Progenitor cell of endocrine pancreas (in vitro differentiated cells): ENCODE measurements at regions not wholly inside any gene's neighbourhood (a gene's known extent, or its start where the extent isn't known, plus 50 kb on each side); places are given as distances from the start of the nearest gene placed in this dataset.

Experiments
- DNase-seq: peaks from one replicate; pipeline ENCODE4 v3.0.0; 2021; ENCODE audit warnings: low spot score; ENCODE audit not compliant: unreplicated experiment
- H3K27ac Mint-ChIP-seq: 2 replicates; pipeline ENCODE4 v1.8.0; 2021; ENCODE audit warnings: mild to moderate bottlenecking, moderate library complexity, mixed read lengths
- H3K27me3 Mint-ChIP-seq: 2 replicates; pipeline ENCODE4 v1.8.0; 2021; ENCODE audit warnings: mixed read lengths
- H3K36me3 Mint-ChIP-seq: 2 replicates; pipeline ENCODE4 v1.8.0; 2022; ENCODE audit warnings: mixed read lengths; ENCODE audit not compliant: insufficient read depth
- H3K4me1 Mint-ChIP-seq: 2 replicates; pipeline ENCODE4 v1.8.0; 2021; ENCODE audit warnings: low read depth, mixed read lengths
- H3K4me3 Mint-ChIP-seq: 2 replicates; pipeline ENCODE4 v1.8.0; 2021; ENCODE audit warnings: low read depth, mild to moderate bottlenecking, moderate library complexity, mixed read lengths
- H3K9me3 Mint-ChIP-seq: 2 replicates; pipeline ENCODE4 v1.8.0; 2021; ENCODE audit warnings: low read depth, mixed read lengths
- CTCF ChIP-seq: fragments of 200-600 bp; sonication (generic); IDR thresholded peaks from one replicate; pipeline ENCODE4 v1.5.0; 2021; ENCODE audit warnings: antibody characterized with exemption, mild to moderate bottlenecking; ENCODE audit not compliant: unreplicated experiment

- Mint-ChIP-seq H3K4me1 (peaks cover 12% of the 10 kb centered on the region), H3K9me3 (no peaks in the 10 kb centered on the region), H3K27ac (peak overlapping the region; percentile 38), H3K27me3 (peaks cover 8% of the 10 kb centered on the region), H3K36me3 (no peaks in the 10 kb centered on the region), H3K4me3 (peak overlapping the region; percentile 45)
- DNase-seq, result no peak
- peak; percentile 15 for TF ChIP-seq CTCF
Measured at GRCh38 chr11:13207270-13207664, 70.3 kb upstream of the BMAL1 start.

GRCh38 chr11:13207665-13208594 is 69.7 kb upstream of the BMAL1 start:
- H3K27me3 Mint-ChIP-seq, result peaks cover 8% of the 10 kb centered on the region
- peaks cover 12% of the 10 kb centered on the region for H3K4me1 Mint-ChIP-seq
- H3K4me3 Mint-ChIP-seq, result peak overlapping the region; percentile 45
- peak overlapping the region; percentile 38 for H3K27ac Mint-ChIP-seq
- no peak for DNase-seq
- TF ChIP-seq CTCF, result no peak
- H3K9me3 Mint-ChIP-seq, result no peaks in the 10 kb centered on the region
- H3K36me3 Mint-ChIP-seq, result no peaks in the 10 kb centered on the region

GRCh38 chr11:13208921-13209320 is 68.7 kb upstream of the BMAL1 start:
- Mint-ChIP-seq H3K4me1 (peaks cover 12% of the 10 kb centered on the region), H3K27me3 (peaks cover 8% of the 10 kb centered on the region)

GRCh38 chr11:13209379-13209778 is 68.2 kb upstream of the BMAL1 start:
- Mint-ChIP-seq H3K4me3 (no peak overlapping the region), H3K9me3 (no peaks in the 10 kb centered on the region), H3K27me3 (peaks cover 8% of the 10 kb centered on the region), H3K4me1 (peaks cover 12% of the 10 kb centered on the region), H3K27ac (no peak overlapping the region), H3K36me3 (no peaks in the 10 kb centered on the region)
- DNase-seq, result no peak
- no peak for TF ChIP-seq CTCF

More at GRCh38 chr11:13208921-13209320, 68.7 kb upstream of the BMAL1 start:
- no peak for DNase-seq
- Mint-ChIP-seq H3K9me3 (no peaks in the 10 kb centered on the region), H3K4me3 (no peak overlapping the region), H3K27ac (no peak overlapping the region), H3K36me3 (no peaks in the 10 kb centered on the region)
- no peak for TF ChIP-seq CTCF

- peak; percentile 22 for DNase-seq
- H3K4me1 Mint-ChIP-seq, result peaks cover 12% of the 10 kb centered on the region
- TF ChIP-seq CTCF, result peak; percentile 73
- H3K9me3 Mint-ChIP-seq, result no peaks in the 10 kb centered on the region
- H3K4me3 Mint-ChIP-seq, result no peak overlapping the region
- no peaks in the 10 kb centered on the region for H3K36me3 Mint-ChIP-seq
- H3K27ac Mint-ChIP-seq, result no peak overlapping the region
- H3K27me3 Mint-ChIP-seq, result peaks cover 10% of the 10 kb centered on the region
Measured at GRCh38 chr11:13210424-13210823, 67.2 kb upstream of the BMAL1 start.
